22Rv1 (cell line): ENCODE measurements at regions not wholly inside any gene's neighbourhood (a gene's known extent, or its start where the extent isn't known, plus 50 kb on each side); places are given as distances from the start of the nearest gene placed in this dataset.
"Not testable (repeated sequence)": the region's sequence is repeated elsewhere in the genome, so short reads cannot be mapped to it uniquely, and the experiment has no call there.

Source experiments
- H3K27ac ChIP-seq: fragments of 450-650 bp; 2 replicates; pipeline ENCODE4 v1.5.1; 2017
- CTCF ChIP-seq: fragments of 450-650 bp; IDR thresholded peaks from 2 replicates; pipeline ENCODE4 v1.5.1; 2017; ENCODE audit warnings: mild to moderate bottlenecking
- ZFX ChIP-seq: fragments of 450-650 bp; IDR thresholded peaks from 2 replicates; pipeline ENCODE4 v1.6.1; 2017; ENCODE audit warnings: antibody characterized with exemption, borderline replicate concordance

GRCh38 chr21:16441789-16442188 is 712.0 kb downstream of the USP25 start:
- TF ChIP-seq ZFX = no peak
- TF ChIP-seq CTCF = no peak

DNA sequence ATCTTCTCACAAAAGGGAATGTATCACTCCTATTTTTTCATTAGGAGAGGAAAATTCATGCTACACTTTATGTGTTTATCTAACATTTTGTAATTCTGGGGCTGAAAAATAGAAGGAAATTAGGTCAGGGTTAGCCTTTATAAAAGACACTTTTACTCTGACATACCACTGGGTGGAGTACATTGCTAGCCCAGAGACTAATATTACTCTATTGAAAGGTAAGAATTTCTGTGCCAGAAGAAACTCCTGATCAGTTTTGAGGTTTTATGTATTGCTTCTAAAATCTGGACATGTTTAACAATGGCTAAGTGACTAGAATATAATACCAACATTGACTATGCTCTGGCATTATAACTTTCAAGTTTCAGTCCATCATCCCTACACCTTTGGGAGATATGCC is 724.6 kb downstream of the USP25 start:
- no peak overlapping the region for H3K27ac ChIP-seq
- TF ChIP-seq CTCF = peak; percentile 32; the same call in 1 of the 2 replicates
- TF ChIP-seq ZFX = no peak

More at GRCh38 chr21:16441789-16442188, 712.0 kb downstream of the USP25 start:
- H3K27ac ChIP-seq = peak overlapping the region; percentile 2; the same call in 1 of the 2 replicates

DNA sequence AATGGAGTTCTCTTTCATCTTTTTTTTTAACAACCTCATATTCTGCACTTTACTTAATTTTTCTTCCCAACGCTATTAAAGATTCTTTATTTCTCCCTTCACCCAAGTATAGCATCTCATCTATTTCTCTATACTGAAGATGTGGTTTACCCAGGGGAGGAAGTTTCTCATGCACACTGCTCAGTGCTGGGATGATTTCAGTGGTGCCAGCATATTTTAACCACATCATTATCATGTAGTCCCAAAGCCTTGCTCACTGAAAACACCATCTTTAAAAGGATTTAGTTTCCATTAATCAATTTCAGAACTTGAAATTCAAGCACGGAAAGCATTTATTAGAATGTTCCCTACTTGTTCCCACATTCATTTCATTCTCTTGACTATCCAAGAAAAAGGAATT is 725.7 kb downstream of the USP25 start:
- TF ChIP-seq ZFX (no peak), CTCF (no peak)
- H3K27ac ChIP-seq = no peak overlapping the region

DNA sequence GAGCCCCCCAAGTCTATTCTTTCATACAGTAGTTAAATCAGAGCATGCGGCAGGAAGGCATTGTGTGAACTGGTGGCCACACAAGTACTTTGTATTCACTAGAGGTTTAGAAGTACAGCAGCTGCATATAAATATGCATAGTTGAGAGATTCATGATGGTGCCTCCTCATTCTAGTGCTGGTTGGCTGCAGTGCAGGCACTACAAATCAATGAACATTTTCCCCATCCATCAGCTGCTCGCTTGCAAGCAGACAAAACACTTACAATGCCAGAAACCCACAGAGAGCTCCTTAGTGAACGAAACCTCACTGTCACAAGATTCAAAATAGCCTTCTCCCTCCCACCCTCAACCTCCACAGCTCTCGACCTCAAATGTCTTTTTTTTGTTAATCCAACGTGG is 726.2 kb downstream of the USP25 start:
- no peak overlapping the region for H3K27ac ChIP-seq
- no peak for TF ChIP-seq ZFX
- TF ChIP-seq CTCF = no peak

DNA sequence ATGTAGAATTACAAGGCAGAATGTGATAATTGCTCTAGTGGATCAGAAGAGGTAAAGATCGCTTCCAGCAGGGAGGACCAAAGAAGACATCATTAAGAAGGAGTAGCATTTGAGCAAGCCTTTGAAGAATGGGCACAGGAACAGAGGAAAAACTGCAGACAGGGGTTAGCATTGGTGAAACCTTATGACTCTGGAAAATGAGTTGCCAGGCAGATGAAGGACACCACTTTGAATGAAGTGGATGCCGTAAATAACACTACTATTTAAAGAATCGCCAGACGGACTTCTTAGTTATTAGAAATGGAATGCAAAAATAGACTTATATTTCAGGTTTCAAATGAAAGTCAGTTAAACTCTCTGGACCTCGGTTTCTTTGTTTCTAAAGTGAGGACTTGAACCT is 727.7 kb downstream of the USP25 start:
- no peak overlapping the region for H3K27ac ChIP-seq
- TF ChIP-seq CTCF (no peak), ZFX (no peak)

- TF ChIP-seq CTCF (peak; percentile 20; the same call in 1 of the 2 replicates), ZFX (no peak)
- no peak overlapping the region for H3K27ac ChIP-seq
Measured at GRCh38 chr21:16460936-16461335, 731.2 kb downstream of the USP25 start.

- H3K27ac ChIP-seq = not testable (repeated sequence)
Measured at GRCh38 chr21:16464211-16464889, 734.6 kb downstream of the USP25 start.

GRCh38 chr21:16468184-16468583 is 738.4 kb downstream of the USP25 start:
- TF ChIP-seq CTCF = no peak
- TF ChIP-seq ZFX = no peak
- H3K27ac ChIP-seq = no peak overlapping the region
